ENCODE measurements at regions not wholly inside any gene's neighbourhood (a gene's known extent, or its start where the extent isn't known, plus 50 kb on each side); places are given as distances from the start of the nearest gene placed in this dataset.

DNA sequence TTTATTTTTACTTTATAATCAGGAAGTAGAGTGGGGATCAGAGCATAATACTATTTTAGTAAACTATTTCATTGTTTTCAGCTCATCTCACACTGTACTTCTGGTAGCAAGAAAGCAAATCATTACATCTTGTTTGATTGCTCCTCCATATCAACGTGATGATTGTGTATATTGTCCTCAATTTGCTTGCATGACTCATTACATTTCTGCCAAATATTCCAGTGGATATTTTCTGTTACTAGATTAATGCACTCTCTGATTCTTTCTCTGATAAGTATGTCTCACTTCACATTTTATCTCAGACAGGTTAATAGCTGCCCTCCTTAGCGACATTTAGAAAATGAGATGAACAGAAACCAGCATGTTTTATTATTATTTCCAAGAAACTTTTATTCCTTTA is 1145.3 kb downstream of the OTOL1 start:
- TF ChIP-seq, protein P1, sequence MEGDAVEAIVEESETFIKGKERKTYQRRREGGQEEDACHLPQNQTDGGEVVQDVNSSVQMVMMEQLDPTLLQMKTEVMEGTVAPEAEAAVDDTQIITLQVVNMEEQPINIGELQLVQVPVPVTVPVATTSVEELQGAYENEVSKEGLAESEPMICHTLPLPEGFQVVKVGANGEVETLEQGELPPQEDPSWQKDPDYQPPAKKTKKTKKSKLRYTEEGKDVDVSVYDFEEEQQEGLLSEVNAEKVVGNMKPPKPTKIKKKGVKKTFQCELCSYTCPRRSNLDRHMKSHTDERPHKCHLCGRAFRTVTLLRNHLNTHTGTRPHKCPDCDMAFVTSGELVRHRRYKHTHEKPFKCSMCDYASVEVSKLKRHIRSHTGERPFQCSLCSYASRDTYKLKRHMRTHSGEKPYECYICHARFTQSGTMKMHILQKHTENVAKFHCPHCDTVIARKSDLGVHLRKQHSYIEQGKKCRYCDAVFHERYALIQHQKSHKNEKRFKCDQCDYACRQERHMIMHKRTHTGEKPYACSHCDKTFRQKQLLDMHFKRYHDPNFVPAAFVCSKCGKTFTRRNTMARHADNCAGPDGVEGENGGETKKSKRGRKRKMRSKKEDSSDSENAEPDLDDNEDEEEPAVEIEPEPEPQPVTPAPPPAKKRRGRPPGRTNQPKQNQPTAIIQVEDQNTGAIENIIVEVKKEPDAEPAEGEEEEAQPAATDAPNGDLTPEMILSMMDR (IDR thresholded peaks at IDR 0.05; ENCODE audit: extremely low read depth, missing control alignments), result no peak
- no peak for DNase-seq (ENCODE audit: low spot score)

DNA sequence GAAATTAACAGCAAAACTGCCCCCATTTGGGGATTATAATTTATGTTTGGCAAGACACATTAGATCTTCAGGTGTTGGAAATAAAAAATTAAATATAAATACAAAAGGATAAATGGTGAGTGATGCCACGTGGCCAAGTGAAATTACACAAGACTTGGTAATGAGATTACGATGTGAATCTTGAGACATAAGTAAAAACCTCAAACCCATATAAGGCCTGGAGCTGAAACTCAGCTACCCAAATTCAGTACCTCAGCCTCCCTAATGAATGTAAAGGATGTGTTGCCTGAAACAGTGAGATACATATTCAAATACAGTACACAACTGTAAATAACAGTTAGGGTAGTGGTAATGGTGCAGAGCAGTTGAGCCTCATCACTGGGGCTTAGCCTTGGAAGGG is 1146.6 kb downstream of the OTOL1 start:
- no peak for DNase-seq (ENCODE audit: low spot score)
- TF ChIP-seq, protein P1 (IDR thresholded peaks at IDR 0.05; ENCODE audit: extremely low read depth, missing control alignments), result no peak

DNA sequence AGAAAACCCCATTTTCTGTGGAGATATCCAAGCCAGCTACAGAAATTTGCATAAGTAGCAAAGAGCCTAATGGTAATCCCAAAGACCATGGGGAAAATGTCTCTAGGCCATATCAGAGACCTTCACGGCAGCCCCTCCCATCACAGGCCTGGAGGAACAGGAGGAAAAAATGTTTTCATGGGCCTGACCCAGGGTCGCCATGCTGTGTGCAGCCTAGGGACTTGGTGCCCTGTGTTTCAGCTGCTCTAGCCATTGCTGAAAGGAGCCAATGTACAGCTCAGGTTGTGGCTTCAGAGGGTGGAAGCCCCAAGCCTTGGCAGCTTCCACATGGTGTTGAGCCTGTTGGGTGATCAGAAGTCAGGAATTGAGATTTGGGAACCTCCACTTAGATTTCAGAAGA is 1150.7 kb downstream of the OTOL1 start:
- TF ChIP-seq, protein P1 (IDR thresholded peaks at IDR 0.05; ENCODE audit: extremely low read depth, missing control alignments), result no peak
- DNase-seq (ENCODE audit: low spot score), result no peak

DNA sequence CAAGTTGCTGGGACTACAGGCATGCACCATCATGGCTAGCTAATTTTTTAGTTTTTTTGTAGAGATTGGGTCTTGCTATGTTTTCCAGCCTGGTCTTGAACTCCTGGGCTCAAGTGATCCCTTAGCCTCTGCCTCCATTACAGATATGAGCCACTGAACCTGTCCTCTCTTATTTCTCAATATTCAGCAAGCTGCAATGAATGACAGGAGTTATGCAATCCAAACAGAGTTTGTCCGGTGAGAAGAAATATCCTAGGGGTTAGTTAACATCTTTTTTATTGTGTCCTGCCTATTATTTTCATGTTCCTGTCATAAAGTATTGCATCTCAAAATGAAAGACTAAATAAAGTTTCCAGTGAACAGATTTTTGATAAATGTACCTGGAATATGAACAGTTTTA is 1161.4 kb downstream of the OTOL1 start:
- no peak for DNase-seq (ENCODE audit: low spot score)
- TF ChIP-seq, protein P1 (IDR thresholded peaks at IDR 0.05; ENCODE audit: extremely low read depth, missing control alignments), result no peak

DNA sequence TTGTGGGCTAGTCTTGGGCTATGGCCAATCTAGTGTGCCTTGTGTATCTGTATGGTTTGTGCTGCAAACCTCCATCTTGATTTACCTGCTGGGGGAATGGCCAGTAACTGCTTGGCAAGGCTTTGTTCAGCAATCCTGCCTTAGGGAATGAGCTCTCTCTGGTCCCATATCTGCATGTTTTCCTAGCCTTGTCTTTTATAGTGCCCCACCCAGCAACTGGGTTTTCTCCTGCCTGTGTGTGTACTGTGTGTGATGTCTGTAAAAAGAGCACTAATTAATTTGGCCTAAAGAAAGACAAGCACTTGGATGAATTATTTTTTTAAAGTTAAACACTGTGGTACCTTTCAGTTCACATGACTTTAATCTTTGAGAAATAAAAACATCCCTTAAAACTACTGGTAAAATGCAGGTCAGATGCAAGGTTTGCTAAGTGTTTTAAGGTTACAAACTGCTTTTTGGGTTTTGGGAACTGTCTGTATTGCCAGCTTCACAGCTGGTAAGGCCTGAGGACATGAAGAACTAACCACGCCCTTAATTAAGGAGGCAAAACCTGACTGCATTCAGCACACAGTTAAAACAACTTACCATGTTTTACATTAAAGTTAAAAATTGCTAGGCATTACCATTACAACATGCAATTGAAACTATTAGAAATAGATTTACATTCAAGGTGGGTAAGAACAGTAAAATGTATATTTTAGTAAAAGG is 1169.2 kb downstream of the OTOL1 start:
- no peak for DNase-seq (ENCODE audit: low spot score)
- TF ChIP-seq, protein P1 (IDR thresholded peaks at IDR 0.05; ENCODE audit: extremely low read depth, missing control alignments), result no peak

DNA sequence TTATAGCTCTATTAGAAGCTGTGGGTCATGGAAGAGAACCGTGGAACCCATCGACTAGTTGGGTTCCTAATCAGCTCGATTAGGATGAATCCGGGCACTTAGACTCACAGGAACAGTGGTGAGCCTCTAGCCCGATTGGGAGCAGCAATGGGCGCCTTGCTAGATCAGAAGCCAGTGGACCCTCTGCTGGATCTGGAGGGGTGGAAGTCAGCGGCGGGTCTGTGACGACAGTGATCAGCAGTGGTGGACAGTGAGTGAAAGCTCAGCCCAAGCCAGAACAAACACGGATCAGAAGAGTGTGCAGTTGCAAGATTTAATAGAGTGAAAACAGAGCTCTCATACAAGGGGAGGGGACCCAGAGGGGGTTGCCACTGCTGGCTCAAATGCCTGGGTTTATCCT is 1170.2 kb downstream of the OTOL1 start:
- TF ChIP-seq, protein P1 (IDR thresholded peaks at IDR 0.05; ENCODE audit: extremely low read depth, missing control alignments), result no peak
- DNase-seq (ENCODE audit: low spot score), result no peak

DNA sequence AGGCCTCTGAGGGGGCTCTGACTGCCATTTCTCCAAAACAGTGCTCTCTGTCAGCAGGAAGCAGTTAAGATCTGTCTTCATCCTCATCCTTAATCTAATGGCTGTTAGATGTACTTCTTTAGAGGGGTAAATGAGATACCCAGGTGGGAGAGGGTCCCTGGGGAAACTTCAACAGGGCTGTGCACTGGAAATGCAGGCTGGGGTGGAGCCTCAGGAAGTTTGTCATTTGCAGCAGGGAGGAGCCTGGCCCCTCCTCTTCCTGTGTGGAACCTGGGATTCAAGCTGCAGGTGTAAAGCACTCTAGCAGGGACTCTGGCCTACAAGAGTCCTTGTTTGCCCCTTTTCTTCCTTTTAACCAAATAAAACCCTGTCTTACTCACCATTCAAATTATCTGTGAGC is 1173.6 kb downstream of the OTOL1 start:
- TF ChIP-seq, protein P1 (IDR thresholded peaks at IDR 0.05; ENCODE audit: extremely low read depth, missing control alignments), result no peak
- no peak for DNase-seq (ENCODE audit: low spot score)
